ENCODE measurements at regions not wholly inside any gene's neighbourhood (a gene's known extent, or its start where the extent isn't known, plus 50 kb on each side); places are given as distances from the start of the nearest gene placed in this dataset.

- Histone ChIP-seq H3K9me3 (no peaks in the 10 kb centered on the region), H3K4me3 (no peak overlapping the region), H3K4me1 (ENCODE audit: control insufficient read depth in 1 of 2, low read depth in 2 of 2) (no peaks in the 10 kb centered on the region), H3K27ac (no peak overlapping the region), H3K27me3 (replicated peaks; ENCODE audit: insufficient read depth) (no peaks in the 10 kb centered on the region), H3K36me3 (no peaks in the 10 kb centered on the region)
- DNase-seq (ENCODE audit: low spot score) (no peak), ATAC-seq (ENCODE audit: insufficient number of reproducible peaks, low FRiP score, low read depth) (no peak)
- TF ChIP-seq CTCF (IDR thresholded peaks at IDR 0.05) = no peak
Measured at GRCh38 chr5:124088289-124089032, 576.5 kb downstream of the CSNK1G3 start.

GRCh38 chr5:124087752-124088151 is 575.8 kb downstream of the CSNK1G3 start:
- no peaks in the 10 kb centered on the region for H3K36me3 ChIP-seq
- DNase-seq (ENCODE audit: low spot score) (no peak), ATAC-seq (ENCODE audit: insufficient number of reproducible peaks, low FRiP score, low read depth) (no peak)
- no peaks in the 10 kb centered on the region for H3K4me1 ChIP-seq (ENCODE audit: control insufficient read depth in 1 of 2, low read depth in 2 of 2)
- no peak for TF ChIP-seq CTCF (IDR thresholded peaks at IDR 0.05)
- no peak overlapping the region for H3K27ac ChIP-seq
- no peaks in the 10 kb centered on the region for H3K9me3 ChIP-seq
- no peaks in the 10 kb centered on the region for H3K27me3 ChIP-seq (replicated peaks; ENCODE audit: insufficient read depth)
- H3K4me3 ChIP-seq = no peak overlapping the region

GRCh38 chr5:124080256-124080655 is 568.3 kb downstream of the CSNK1G3 start:
- no peak overlapping the region for H3K27ac ChIP-seq
- no peak for DNase-seq (ENCODE audit: low spot score)
- H3K36me3 ChIP-seq = no peaks in the 10 kb centered on the region
- H3K9me3 ChIP-seq = no peaks in the 10 kb centered on the region
- no peaks in the 10 kb centered on the region for H3K27me3 ChIP-seq (replicated peaks; ENCODE audit: insufficient read depth)
- no peak for ATAC-seq (ENCODE audit: insufficient number of reproducible peaks, low FRiP score, low read depth)
- H3K4me3 ChIP-seq = no peak overlapping the region
- TF ChIP-seq CTCF (IDR thresholded peaks at IDR 0.05) = no peak
- no peaks in the 10 kb centered on the region for H3K4me1 ChIP-seq (ENCODE audit: control insufficient read depth in 1 of 2, low read depth in 2 of 2)

GRCh38 chr5:124079062-124079461 is 567.1 kb downstream of the CSNK1G3 start:
- H3K27ac ChIP-seq = no peak overlapping the region
- DNase-seq (ENCODE audit: low spot score) (no peak), ATAC-seq (ENCODE audit: insufficient number of reproducible peaks, low FRiP score, low read depth) (no peak)
- no peaks in the 10 kb centered on the region for H3K36me3 ChIP-seq
- TF ChIP-seq CTCF (IDR thresholded peaks at IDR 0.05) = no peak
- no peaks in the 10 kb centered on the region for H3K9me3 ChIP-seq
- H3K4me3 ChIP-seq = no peak overlapping the region
- H3K27me3 ChIP-seq (replicated peaks; ENCODE audit: insufficient read depth) = no peaks in the 10 kb centered on the region
- no peaks in the 10 kb centered on the region for H3K4me1 ChIP-seq (ENCODE audit: control insufficient read depth in 1 of 2, low read depth in 2 of 2)

- ATAC-seq (ENCODE audit: insufficient number of reproducible peaks, low FRiP score, low read depth) = no peak
- H3K36me3 ChIP-seq = no peaks in the 10 kb centered on the region
- H3K27ac ChIP-seq = no peak overlapping the region
- H3K9me3 ChIP-seq = no peaks in the 10 kb centered on the region
- no peaks in the 10 kb centered on the region for H3K27me3 ChIP-seq (replicated peaks; ENCODE audit: insufficient read depth)
- no peaks in the 10 kb centered on the region for H3K4me1 ChIP-seq (ENCODE audit: control insufficient read depth in 1 of 2, low read depth in 2 of 2)
- no peak overlapping the region for H3K4me3 ChIP-seq
- no peak for TF ChIP-seq CTCF (IDR thresholded peaks at IDR 0.05)
- no peak for DNase-seq (ENCODE audit: low spot score)
Measured at GRCh38 chr5:124074500-124074899, 562.5 kb downstream of the CSNK1G3 start.

Data from thoracic aorta (tissue), 2 donors.